ENCODE measurements at regions not wholly inside any gene's neighbourhood (a gene's known extent, or its start where the extent isn't known, plus 50 kb on each side); places are given as distances from the start of the nearest gene placed in this dataset.

DNA sequence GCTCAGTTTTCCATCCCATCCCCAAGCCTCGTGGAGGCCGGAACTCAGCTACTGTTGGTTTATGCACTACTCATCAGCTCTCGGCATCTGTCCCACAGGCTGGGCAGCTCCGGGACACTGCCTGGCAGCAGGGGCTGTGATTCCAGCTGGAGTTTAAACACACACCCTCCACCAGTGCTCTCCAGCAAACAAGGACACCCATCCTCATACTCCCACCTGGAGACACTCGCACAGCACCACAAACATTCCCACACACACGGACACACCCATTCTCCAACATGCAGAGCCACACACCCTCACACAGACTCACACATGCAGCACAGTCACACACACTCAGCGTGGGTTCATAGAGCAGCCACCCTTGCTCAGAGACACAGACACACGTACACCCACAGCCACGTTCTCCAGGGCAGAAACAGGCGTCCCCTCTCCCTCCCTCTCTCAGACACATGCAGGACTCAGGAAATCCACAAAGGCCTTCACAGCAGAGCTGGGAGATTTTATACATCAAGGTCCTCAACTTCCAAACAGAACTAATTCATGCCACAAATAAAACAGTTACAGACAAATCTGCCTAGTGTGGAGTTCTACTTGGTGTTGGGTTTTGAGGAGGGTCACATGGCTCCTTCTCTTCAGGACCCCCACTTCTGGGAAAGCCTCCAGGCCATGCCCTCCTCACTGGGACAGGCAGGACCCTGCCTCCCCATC lies 785.4 kb downstream of the UQCRFS1 start:
- TF ChIP-seq, protein P1, sequence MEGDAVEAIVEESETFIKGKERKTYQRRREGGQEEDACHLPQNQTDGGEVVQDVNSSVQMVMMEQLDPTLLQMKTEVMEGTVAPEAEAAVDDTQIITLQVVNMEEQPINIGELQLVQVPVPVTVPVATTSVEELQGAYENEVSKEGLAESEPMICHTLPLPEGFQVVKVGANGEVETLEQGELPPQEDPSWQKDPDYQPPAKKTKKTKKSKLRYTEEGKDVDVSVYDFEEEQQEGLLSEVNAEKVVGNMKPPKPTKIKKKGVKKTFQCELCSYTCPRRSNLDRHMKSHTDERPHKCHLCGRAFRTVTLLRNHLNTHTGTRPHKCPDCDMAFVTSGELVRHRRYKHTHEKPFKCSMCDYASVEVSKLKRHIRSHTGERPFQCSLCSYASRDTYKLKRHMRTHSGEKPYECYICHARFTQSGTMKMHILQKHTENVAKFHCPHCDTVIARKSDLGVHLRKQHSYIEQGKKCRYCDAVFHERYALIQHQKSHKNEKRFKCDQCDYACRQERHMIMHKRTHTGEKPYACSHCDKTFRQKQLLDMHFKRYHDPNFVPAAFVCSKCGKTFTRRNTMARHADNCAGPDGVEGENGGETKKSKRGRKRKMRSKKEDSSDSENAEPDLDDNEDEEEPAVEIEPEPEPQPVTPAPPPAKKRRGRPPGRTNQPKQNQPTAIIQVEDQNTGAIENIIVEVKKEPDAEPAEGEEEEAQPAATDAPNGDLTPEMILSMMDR (IDR thresholded peaks at IDR 0.05) = no peak
- TF ChIP-seq POLR2A (IDR thresholded peaks at IDR 0.05) = no peak
